ENCODE measurements at regions not wholly inside any gene's neighbourhood (a gene's known extent, or its start where the extent isn't known, plus 50 kb on each side); places are given as distances from the start of the nearest gene placed in this dataset.
"Not testable (repeated sequence)": the region's sequence is repeated elsewhere in the genome, so short reads cannot be mapped to it uniquely, and the experiment has no call there.

- Histone ChIP-seq H3K4me1 (no peaks in the 10 kb centered on the region), H3K36me3 (no peaks in the 10 kb centered on the region), H3K9me3 (peaks cover 4% of the 10 kb centered on the region; the same call in 1 of the 2 replicates), H3K4me2 (no peak overlapping the region), H3K27ac (no peak overlapping the region), H4K20me1 (no peaks in the 10 kb centered on the region), H3K4me3 (no peak overlapping the region), H3K9ac (no peak overlapping the region), H3K27me3 (no peaks in the 10 kb centered on the region)
- TF ChIP-seq Cebpa-rat (IDR thresholded peaks at IDR 0.05): no peak
Measured at GRCh38 chr21:28473530-28474220, 519.0 kb downstream of the LTN1 start.

GRCh38 chr21:28472543-28472942 is 520.1 kb downstream of the LTN1 start:
- H3K4me2 ChIP-seq, H4K20me1 ChIP-seq, H3K4me1 ChIP-seq: not testable (repeated sequence)

GRCh38 chr21:28464988-28465387 is 527.7 kb downstream of the LTN1 start:
- H3K4me1 ChIP-seq: no peaks in the 10 kb centered on the region
- H3K36me3 ChIP-seq: no peaks in the 10 kb centered on the region
- no peaks in the 10 kb centered on the region for H3K9me3 ChIP-seq
- H3K4me3 ChIP-seq: no peak overlapping the region
- TF ChIP-seq Cebpa-rat (IDR thresholded peaks at IDR 0.05): peak; percentile 47; the same call in 1 of the 2 replicates
- H4K20me1 ChIP-seq: no peaks in the 10 kb centered on the region
- H3K4me2 ChIP-seq: no peak overlapping the region
- H3K27ac ChIP-seq: no peak overlapping the region
- H3K27me3 ChIP-seq: no peaks in the 10 kb centered on the region
- no peak overlapping the region for H3K9ac ChIP-seq

More at GRCh38 chr21:28472543-28472942, 520.1 kb downstream of the LTN1 start:
- H3K36me3 ChIP-seq, H3K9me3 ChIP-seq, H3K27ac ChIP-seq, H3K27me3 ChIP-seq, H3K9ac ChIP-seq, H3K4me3 ChIP-seq: not testable (repeated sequence)

GRCh38 chr21:28464095-28464494 is 528.6 kb downstream of the LTN1 start:
- H3K9ac ChIP-seq: no peak overlapping the region
- no peak for TF ChIP-seq Cebpa-rat (IDR thresholded peaks at IDR 0.05)
- H3K27ac ChIP-seq: no peak overlapping the region
- no peaks in the 10 kb centered on the region for H4K20me1 ChIP-seq
- H3K4me1 ChIP-seq: no peaks in the 10 kb centered on the region
- H3K36me3 ChIP-seq: no peaks in the 10 kb centered on the region
- H3K9me3 ChIP-seq: no peaks in the 10 kb centered on the region
- H3K4me2 ChIP-seq: no peak overlapping the region
- no peak overlapping the region for H3K4me3 ChIP-seq
- H3K27me3 ChIP-seq: no peaks in the 10 kb centered on the region

GRCh38 chr21:28459193-28459592 is 533.5 kb downstream of the LTN1 start:
- Histone ChIP-seq H4K20me1 (no peaks in the 10 kb centered on the region), H3K27me3 (no peaks in the 10 kb centered on the region), H3K4me1 (no peaks in the 10 kb centered on the region), H3K9ac (no peak overlapping the region), H3K27ac (no peak overlapping the region), H3K9me3 (no peaks in the 10 kb centered on the region), H3K36me3 (no peaks in the 10 kb centered on the region), H3K4me2 (no peak overlapping the region), H3K4me3 (no peak overlapping the region)
- no peak for TF ChIP-seq Cebpa-rat (IDR thresholded peaks at IDR 0.05)

GRCh38 chr21:28458446-28458845 is 534.2 kb downstream of the LTN1 start:
- Histone ChIP-seq H3K9me3 (no peaks in the 10 kb centered on the region), H3K9ac (no peak overlapping the region), H3K27me3 (no peaks in the 10 kb centered on the region), H3K36me3 (no peaks in the 10 kb centered on the region), H3K4me1 (no peaks in the 10 kb centered on the region), H3K4me3 (no peak overlapping the region), H3K27ac (no peak overlapping the region), H3K4me2 (no peak overlapping the region), H4K20me1 (no peaks in the 10 kb centered on the region)
- no peak for TF ChIP-seq Cebpa-rat (IDR thresholded peaks at IDR 0.05)

GRCh38 chr21:28455253-28455600 is 537.5 kb downstream of the LTN1 start:
- Histone ChIP-seq H3K27ac (no peak overlapping the region), H3K9me3 (no peaks in the 10 kb centered on the region), H3K4me1 (no peaks in the 10 kb centered on the region), H4K20me1 (no peaks in the 10 kb centered on the region), H3K27me3 (no peaks in the 10 kb centered on the region), H3K36me3 (no peaks in the 10 kb centered on the region), H3K4me2 (no peak overlapping the region), H3K4me3 (no peak overlapping the region), H3K9ac (no peak overlapping the region)
- TF ChIP-seq Cebpa-rat (IDR thresholded peaks at IDR 0.05): no peak

- Histone ChIP-seq H3K4me3 (no peak overlapping the region), H3K4me2 (no peak overlapping the region), H3K36me3 (no peaks in the 10 kb centered on the region), H3K4me1 (no peaks in the 10 kb centered on the region), H3K9me3 (no peaks in the 10 kb centered on the region), H4K20me1 (no peaks in the 10 kb centered on the region), H3K27me3 (no peaks in the 10 kb centered on the region), H3K9ac (no peak overlapping the region), H3K27ac (no peak overlapping the region)
- no peak for TF ChIP-seq Cebpa-rat (IDR thresholded peaks at IDR 0.05)
Measured at GRCh38 chr21:28454564-28455252, 538.0 kb downstream of the LTN1 start.

- Histone ChIP-seq H3K36me3 (no peaks in the 10 kb centered on the region), H4K20me1 (no peaks in the 10 kb centered on the region), H3K27ac (no peak overlapping the region), H3K9me3 (peaks cover 10% of the 10 kb centered on the region; the same call in 1 of the 2 replicates), H3K4me2 (no peak overlapping the region), H3K4me1 (no peaks in the 10 kb centered on the region), H3K27me3 (no peaks in the 10 kb centered on the region), H3K4me3 (no peak overlapping the region), H3K9ac (no peak overlapping the region)
- TF ChIP-seq Cebpa-rat (IDR thresholded peaks at IDR 0.05): no peak
Measured at GRCh38 chr21:28447462-28447861, 545.2 kb downstream of the LTN1 start.

- Histone ChIP-seq H3K4me2 (no peak overlapping the region), H3K36me3 (no peaks in the 10 kb centered on the region), H3K4me3 (no peak overlapping the region), H3K27me3 (no peaks in the 10 kb centered on the region), H3K9ac (no peak overlapping the region), H4K20me1 (no peaks in the 10 kb centered on the region), H3K27ac (no peak overlapping the region), H3K9me3 (peaks cover 10% of the 10 kb centered on the region; the same call in 1 of the 2 replicates), H3K4me1 (no peaks in the 10 kb centered on the region)
- TF ChIP-seq Cebpa-rat (IDR thresholded peaks at IDR 0.05): no peak
Measured at GRCh38 chr21:28445141-28445830, 547.4 kb downstream of the LTN1 start.

Measured in BLaER1 (cell line).